HG03442 (cell line): ENCODE measurements at regions not wholly inside any gene's neighbourhood (a gene's known extent, or its start where the extent isn't known, plus 50 kb on each side); places are given as distances from the start of the nearest gene placed in this dataset.

Source experiments
- ATAC-seq: cut with Tn5 transposase; IDR thresholded peaks from one replicate; pipeline ENCODE4 v1.9.1; 2021; ENCODE audit warnings: mild to moderate bottlenecking, moderate library complexity; ENCODE audit not compliant: unreplicated experiment

DNA sequence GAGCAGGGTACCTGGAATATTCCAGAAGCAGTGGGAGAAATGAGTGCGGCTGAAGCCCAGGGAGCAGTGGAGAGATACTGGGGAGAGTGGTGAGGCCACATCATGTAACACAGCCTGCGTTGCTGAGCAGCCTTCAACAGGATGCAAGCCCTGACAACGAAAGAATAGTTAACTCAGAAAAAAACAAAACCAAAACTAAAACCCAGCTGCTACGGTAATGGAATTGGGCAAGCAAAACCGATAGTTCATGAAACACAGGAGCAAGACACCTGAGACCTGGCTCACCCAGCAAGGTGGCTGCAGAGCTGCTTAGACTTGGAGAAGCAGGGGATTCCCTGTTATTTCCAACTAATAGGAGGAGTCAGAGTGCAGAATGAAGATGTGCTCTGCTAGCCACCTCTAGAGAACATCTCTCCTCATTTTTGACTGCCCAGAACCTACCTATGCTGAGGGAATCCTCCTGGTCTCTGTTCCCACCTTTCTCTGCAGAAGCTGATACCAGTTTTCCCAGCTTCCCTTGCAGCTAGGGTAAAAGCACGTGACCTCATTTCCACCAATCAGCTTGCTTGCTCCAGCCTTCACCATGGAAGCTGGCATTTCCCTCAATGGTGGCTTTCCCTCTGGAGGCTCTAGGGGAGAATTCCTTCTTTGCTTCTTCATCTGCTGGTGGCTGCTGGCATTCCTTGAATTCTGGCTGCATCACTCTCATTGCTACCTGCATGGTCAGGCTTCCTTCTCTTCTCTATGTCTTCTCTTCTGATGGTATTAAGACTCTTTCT, 59.4 kb upstream of the XYLT1 start:
- ATAC-seq: peak; percentile 66

DNA sequence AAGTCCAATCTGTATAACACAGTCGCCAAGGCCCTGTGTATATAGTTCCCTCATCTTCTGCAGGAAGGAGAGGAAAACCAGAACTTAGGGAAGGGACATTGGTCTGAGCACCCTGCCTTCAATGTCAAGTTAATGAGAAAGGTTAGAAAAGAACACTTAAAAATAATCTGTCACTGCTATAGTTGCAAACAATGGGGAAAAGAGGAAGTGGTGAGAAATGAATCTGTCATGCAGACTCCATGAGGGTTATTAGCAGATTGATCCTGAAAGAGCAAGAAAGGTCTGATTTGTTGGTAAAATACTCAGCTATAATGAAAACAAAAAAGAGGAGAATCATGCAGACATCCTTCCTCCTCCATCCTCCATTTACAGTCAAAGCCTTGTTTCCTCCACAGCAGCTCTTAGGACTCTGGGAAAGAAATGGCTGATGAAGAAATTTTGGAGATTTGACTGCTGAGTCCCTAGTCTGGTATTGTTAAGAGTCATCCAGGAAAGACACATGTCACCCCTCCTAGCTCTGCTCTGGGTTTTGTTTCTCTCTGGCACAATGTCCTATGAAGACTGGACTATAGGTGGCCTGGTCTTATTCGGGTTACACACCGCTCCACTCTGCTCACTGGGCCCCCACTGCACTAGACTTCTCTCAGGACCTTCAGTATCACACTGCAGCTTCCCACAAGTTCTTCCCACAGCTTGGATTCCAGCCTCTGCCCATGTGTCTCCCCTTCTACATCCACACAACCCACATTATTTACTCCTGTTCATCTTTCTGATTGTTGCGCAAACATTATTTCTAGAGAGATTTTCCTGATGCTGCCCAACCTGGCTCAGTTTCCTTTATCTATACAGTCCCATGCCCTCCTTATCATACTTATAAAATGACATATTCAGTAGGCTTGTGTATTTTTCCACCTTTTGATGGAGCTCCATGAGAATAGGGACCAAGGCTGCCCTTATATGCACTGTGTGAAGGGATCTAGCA, 56.5 kb upstream of the XYLT1 start:
- peak; percentile 40 for ATAC-seq

DNA sequence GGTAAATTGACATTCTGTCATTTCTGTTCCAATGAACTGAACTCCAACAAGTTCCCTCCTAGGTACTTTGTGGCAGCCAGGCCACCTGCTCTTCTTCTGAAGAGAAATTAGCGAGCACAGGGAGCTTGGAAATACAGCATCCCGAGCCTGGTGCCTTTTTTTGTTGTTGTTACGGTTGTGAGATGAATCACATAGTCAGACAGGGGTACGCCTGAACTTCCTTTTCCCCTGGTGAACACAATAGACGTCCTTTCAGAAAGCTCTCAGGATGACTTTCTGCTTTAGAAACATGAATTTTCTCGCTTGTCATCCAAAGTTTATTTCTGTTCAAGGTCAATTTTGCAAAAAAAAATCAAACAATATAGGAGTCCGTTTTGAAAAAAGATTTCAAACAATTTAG, 53.9 kb upstream of the XYLT1 start:
- ATAC-seq: no peak

DNA sequence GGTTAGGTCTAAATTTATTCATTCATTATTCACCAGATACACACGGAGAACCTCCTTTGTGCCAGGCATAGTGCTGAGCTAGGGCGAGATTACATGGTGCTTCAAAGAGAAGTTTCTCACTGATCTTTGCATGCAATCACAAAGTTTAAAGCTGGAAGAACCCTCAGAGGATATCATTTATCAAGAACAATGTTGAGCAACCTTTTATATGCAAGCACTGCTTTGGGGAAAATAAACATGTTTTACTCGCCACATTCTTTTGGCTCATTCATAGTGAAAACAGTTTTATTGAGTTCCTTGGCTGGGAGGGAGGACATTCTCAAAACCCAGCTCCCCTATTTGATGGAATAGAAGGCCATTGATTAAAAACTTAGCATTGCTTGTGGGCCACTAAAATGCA, 49.8 kb upstream of the XYLT1 start:
- no peak for ATAC-seq
